ENCODE measurements at regions not wholly inside any gene's neighbourhood (a gene's known extent, or its start where the extent isn't known, plus 50 kb on each side); places are given as distances from the start of the nearest gene placed in this dataset.

GRCh38 chr10:78902815-78903214 lies 166.0 kb upstream of the ZMIZ1 start:
- TF ChIP-seq CTCF (IDR thresholded peaks at IDR 0.05), result no peak
- TF ChIP-seq ZFX (IDR thresholded peaks at IDR 0.05; ENCODE audit: borderline replicate concordance), result no peak

Data from 22Rv1 (cell line).